Psoas muscle (tissue), 7 donors: ENCODE measurements at regions not wholly inside any gene's neighbourhood (a gene's known extent, or its start where the extent isn't known, plus 50 kb on each side); places are given as distances from the start of the nearest gene placed in this dataset.
"Not testable (repeated sequence)": the region's sequence is repeated elsewhere in the genome, so short reads cannot be mapped to it uniquely, and the experiment has no call there.

Experiments
- ATAC-seq, 4 donors: fragments of 200-7000 bp; cut with Tn5 transposase; one replicate each; pipeline ENCODE4 v1.9.1; 2020; ENCODE audit warnings: moderate library complexity in 3 of 4, mild to moderate bottlenecking in 2 of 4
- DNase-seq, 2 donors: peaks; one replicate each; pipeline ENCODE4 v3.0.0-alpha.2; 2020
- H3K27ac ChIP-seq: fragments of 200-600 bp; one replicate; pipeline ENCODE4 v1.8.0; 2022
- H3K27me3 ChIP-seq, 3 donors: fragments of 200-600 bp in 1 of 3; one replicate each; pipeline versions ENCODE4 v1.6.1 to v1.8.0; 2013 to 2022; ENCODE audit warnings: low read length in 2 of 3, mild to moderate bottlenecking in 2 of 3, moderate library complexity in 1 of 3; ENCODE audit not compliant: insufficient read depth in 3 of 3
- H3K36me3 ChIP-seq, 2 donors: fragments of 200-600 bp in 1 of 2; one replicate each; pipeline versions ENCODE4 v1.6.1 to v1.8.0; 2013 to 2022; ENCODE audit warnings: low read depth in 1 of 2, mild to moderate bottlenecking in 1 of 2, moderate library complexity in 1 of 2; ENCODE audit not compliant: insufficient read depth in 1 of 2
- H3K4me1 ChIP-seq: fragments of 200-600 bp; one replicate; pipeline ENCODE4 v1.8.0; 2022
- H3K4me3 ChIP-seq: fragments of 200-600 bp; one replicate; pipeline ENCODE4 v1.8.0; 2022; ENCODE audit warnings: mild to moderate bottlenecking
- H3K9me3 ChIP-seq: fragments of 200-600 bp; one replicate; pipeline ENCODE4 v1.8.0; 2022
- WGBS, 3 donors: extraction: QIAGEN DNeasy Blood & Tissue Kit; methylation state at CpG; one replicate each; pipeline versions ENCODE4 v1.1.6 to v1.1.7; 2013; 5-methylcytosine and 5-hydroxymethylcytosine counted together
- intact Hi-C, 2 donors: fragments of 100-400 bp; cut with DNase I; formaldehyde crosslinking; loops; one replicate each; pipeline versions ENCODE4 v1.11.0 to v1.14.2; 2022
- TF ChIP-seq, protein P1 (sequence below): fragments of 200-600 bp; IDR thresholded peaks from one replicate; pipeline ENCODE4 v1.8.0; 2022; ENCODE audit warnings: antibody characterized with exemption
- donor health status: healthy with polysubstance abuse.
- donor health status: DM: no; HTN: no; CAD: no; lungs with moderate emphysema.
- donor health status: Bipolar disorder and iron deficiency.
- donor health status: healthy.
- donor health status: DM: yes; HTN: yes; CAD: no.
- donor health status: DM: no; HTN: no; CAD: no.
- donor health status: DM: yes; HTN: yes; CAD: no.

DNA sequence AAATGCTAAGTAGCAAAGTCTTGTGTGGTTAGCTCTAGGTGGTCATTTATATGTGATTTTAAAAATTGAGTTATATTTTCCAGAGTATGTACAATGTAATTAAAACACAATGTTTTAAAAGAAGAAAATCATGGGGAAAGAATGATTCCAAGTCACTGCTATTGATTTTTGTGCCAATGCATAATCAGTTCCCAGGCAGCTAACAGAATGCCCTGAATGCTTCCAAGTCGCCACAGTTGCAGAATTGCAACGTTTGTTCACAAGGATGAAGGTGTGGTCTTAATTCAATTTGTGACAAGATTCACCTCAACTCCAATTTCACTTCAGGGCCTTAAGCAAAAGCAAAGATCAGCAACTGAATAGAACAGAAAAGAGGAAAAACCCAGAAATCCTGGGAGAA, 200.4 kb downstream of the SPP2 start:
- Histone ChIP-seq H3K9me3 (no peaks in the 10 kb centered on the region), H3K27ac (no peak overlapping the region), H3K27me3 (no peaks in the 10 kb centered on the region), H3K36me3 (no peaks in the 10 kb centered on the region), H3K4me3 (no peak overlapping the region), H3K4me1 (no peaks in the 10 kb centered on the region)
- no peak for DNase-seq
- WGBS, 3 donors: 48 to 67% (median 56%) methylated on average over 2 of the region's 2 CpGs
- TF ChIP-seq, protein P1, sequence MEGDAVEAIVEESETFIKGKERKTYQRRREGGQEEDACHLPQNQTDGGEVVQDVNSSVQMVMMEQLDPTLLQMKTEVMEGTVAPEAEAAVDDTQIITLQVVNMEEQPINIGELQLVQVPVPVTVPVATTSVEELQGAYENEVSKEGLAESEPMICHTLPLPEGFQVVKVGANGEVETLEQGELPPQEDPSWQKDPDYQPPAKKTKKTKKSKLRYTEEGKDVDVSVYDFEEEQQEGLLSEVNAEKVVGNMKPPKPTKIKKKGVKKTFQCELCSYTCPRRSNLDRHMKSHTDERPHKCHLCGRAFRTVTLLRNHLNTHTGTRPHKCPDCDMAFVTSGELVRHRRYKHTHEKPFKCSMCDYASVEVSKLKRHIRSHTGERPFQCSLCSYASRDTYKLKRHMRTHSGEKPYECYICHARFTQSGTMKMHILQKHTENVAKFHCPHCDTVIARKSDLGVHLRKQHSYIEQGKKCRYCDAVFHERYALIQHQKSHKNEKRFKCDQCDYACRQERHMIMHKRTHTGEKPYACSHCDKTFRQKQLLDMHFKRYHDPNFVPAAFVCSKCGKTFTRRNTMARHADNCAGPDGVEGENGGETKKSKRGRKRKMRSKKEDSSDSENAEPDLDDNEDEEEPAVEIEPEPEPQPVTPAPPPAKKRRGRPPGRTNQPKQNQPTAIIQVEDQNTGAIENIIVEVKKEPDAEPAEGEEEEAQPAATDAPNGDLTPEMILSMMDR: no peak
- no peak for ATAC-seq
- intact Hi-C loops: no loop called here

DNA sequence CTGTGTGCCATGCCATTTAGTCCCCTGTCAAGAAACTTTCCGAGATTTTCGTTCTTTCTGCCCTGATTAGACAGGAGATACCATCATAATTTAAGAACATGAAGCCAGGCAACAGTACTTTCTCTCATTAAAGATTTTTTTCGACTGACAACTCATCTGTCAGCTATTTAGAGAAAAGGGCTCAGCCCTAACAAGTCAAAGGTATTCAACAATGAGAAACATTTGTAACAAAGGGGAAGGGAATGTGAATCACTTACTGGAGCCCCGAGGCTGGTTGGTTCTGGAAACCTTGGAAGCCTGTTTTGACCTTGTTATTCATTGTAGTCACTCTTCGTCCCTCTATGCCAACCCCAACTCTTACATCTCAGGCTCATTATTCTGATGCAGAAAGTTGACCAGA, 199.4 kb downstream of the SPP2 start:
- H3K27ac ChIP-seq: no peak overlapping the region
- H3K9me3 ChIP-seq: no peaks in the 10 kb centered on the region
- no peak overlapping the region for H3K4me3 ChIP-seq
- intact Hi-C loops: no loop called here
- no peaks in the 10 kb centered on the region for H3K4me1 ChIP-seq
- no peak for ATAC-seq
- H3K36me3 ChIP-seq: no peaks in the 10 kb centered on the region
- WGBS, 3 donors: 77 to 85% (median 83%) methylated on average over 5 of the region's 5 CpGs
- DNase-seq: no peak
- TF ChIP-seq, protein P1: no peak
- H3K27me3 ChIP-seq: no peaks in the 10 kb centered on the region

DNA sequence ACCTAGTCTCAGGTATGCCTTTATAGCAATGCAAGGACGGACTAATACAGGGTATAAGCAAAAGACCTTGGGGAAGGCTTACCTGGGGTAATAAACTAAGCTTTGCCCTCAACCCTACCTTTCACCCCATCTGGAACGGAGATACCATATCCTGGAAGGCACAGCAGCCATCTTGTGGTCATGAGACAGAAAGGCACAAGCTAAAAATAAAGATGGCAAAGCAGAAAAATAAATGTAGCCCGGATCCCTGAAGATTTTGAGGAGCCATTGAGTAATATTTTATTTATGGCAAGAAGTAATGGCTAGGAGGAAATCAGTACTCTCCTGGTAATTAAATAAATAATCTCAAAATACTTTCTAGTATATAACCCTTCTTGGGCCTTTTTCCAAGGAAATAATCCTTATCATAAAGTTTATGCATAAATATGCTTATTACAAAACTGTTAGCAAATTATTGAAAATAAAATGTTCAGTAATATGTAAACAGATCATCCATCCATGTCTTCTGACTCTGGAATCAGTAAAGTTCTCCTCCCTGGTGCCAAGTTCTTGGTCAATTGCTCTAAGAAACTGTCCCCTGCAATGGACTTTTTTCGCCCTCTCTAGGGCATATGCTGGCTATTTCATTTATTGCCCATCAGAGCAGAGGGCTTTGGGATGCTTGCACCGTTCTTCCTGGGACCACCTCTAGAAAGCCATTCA, 198.7 kb downstream of the SPP2 start:
- TF ChIP-seq, protein P1: no peak
- no peak for DNase-seq
- no peak overlapping the region for H3K4me3 ChIP-seq
- no peak overlapping the region for H3K27ac ChIP-seq
- intact Hi-C loops: no loop called here
- H3K9me3 ChIP-seq: no peaks in the 10 kb centered on the region
- no peaks in the 10 kb centered on the region for H3K27me3 ChIP-seq
- H3K36me3 ChIP-seq: no peaks in the 10 kb centered on the region
- WGBS, 3 donors: 83 to 88% (median 88%) methylated on average over 5 of the region's 5 CpGs
- no peaks in the 10 kb centered on the region for H3K4me1 ChIP-seq
- no peak for ATAC-seq

DNA sequence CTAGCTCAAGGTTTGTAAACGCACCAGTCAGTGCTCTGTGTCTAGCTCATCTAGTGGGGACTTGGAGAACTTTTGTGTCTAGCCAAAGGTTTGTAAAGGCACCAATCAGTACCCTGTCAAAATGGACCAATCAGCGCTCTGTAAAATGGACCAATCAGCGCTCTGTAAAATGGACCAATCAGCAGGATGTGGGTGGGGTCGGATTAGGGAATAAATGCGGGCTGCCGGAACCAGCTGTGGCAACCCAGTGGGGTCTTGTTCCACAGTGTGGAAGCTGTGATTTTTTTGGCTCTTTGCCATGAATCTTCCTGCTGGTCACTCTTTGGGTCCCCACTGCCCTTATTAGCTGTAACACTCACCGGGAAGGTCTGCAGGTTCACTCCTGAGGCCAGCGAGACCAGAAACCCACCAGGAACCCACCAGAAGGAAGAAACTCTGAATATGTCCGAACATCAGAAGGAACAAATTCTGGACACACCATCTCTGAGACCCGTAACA, 197.8 kb downstream of the SPP2 start:
- intact Hi-C loops: not testable (repeated sequence)

DNA sequence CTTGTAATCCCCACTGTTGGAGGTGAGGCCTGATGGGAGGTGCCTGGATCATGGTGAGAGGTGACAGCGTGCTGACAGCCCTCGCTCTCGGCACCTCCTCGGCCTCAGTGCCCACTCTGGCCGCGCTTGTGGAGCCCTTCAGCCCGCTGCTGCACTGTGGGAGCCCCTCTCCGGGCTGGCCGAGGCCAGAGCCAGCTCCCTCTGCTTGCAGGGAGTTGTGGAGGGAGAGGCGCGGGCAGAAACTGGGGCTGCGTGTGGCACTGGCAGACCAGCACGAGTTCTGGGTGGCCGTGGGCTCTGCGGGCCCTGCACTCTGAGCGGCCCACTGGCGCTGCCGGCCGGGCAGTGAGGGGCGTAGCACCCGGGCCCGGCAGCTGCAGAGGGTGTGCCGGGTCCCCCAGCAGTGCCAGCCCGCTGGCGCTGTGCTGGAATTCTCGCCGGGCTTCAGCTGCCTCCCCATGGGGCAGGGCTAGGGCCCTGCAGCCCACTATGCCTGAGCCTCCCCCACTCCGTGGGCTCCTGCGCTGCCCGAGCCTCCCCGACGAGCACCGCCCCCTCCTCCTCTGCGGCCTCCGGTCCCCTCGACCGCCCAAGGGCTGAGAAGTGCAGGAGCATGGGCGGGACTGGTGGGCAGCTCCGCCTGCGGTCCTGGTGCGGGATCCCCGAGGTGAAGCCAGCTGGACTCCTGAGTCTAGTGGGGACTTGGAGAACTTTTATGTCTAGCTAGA, 197.1 kb downstream of the SPP2 start:
- H3K27me3 ChIP-seq: no peaks in the 10 kb centered on the region
- DNase-seq: no peak
- intact Hi-C loops: no loop called here
- ATAC-seq: no peak
- H3K9me3 ChIP-seq: no peaks in the 10 kb centered on the region
- no peaks in the 10 kb centered on the region for H3K36me3 ChIP-seq
- no peak overlapping the region for H3K4me3 ChIP-seq
- H3K27ac ChIP-seq: no peak overlapping the region
- H3K4me1 ChIP-seq: no peaks in the 10 kb centered on the region
- 96 to 98% (median 98%) methylated on average over 34 to 42 of the region's 42 CpGs for WGBS, 3 donors
- TF ChIP-seq, protein P1: no peak

More for the DNA sequence above, 197.8 kb downstream of the SPP2 start:
- ATAC-seq, H3K9me3 ChIP-seq, H3K27me3 ChIP-seq, H3K4me1 ChIP-seq, H3K36me3 ChIP-seq, H3K27ac ChIP-seq, H3K4me3 ChIP-seq, DNase-seq: not testable (repeated sequence)
- 89 to 96% (median 94%) methylated on average over 10 of the region's 10 CpGs for WGBS, 3 donors
